ENCODE measurements at regions not wholly inside any gene's neighbourhood (a gene's known extent, or its start where the extent isn't known, plus 50 kb on each side); places are given as distances from the start of the nearest gene placed in this dataset.

DNA sequence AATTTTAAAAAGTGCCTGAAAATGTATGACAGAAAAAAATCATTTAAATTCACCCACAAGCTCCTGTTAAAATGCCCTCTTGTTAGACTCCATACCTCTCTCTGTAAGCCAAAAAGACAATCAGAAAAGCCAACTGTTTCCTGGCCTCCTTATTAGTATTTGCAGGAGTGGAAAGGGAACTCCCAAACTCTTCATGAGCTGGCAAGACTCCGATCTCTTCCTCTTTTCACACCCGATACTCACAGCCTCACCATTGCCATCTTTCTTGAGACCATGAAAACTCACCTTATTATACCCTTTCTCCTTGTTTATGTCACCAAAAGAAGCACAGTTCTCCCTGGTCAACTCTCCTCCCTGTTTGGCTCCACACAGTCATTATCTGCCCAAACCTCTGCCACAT lies 197.8 kb downstream of the DMAC1 start:
- no peak overlapping the region for H3K27ac ChIP-seq
- H3K4me3 ChIP-seq, result no peak overlapping the region
- H3K9me3 ChIP-seq, result peaks cover 0 to 5% (median 0%) of the 10 kb centered on the region in 12 donors
- TF ChIP-seq, protein P1, sequence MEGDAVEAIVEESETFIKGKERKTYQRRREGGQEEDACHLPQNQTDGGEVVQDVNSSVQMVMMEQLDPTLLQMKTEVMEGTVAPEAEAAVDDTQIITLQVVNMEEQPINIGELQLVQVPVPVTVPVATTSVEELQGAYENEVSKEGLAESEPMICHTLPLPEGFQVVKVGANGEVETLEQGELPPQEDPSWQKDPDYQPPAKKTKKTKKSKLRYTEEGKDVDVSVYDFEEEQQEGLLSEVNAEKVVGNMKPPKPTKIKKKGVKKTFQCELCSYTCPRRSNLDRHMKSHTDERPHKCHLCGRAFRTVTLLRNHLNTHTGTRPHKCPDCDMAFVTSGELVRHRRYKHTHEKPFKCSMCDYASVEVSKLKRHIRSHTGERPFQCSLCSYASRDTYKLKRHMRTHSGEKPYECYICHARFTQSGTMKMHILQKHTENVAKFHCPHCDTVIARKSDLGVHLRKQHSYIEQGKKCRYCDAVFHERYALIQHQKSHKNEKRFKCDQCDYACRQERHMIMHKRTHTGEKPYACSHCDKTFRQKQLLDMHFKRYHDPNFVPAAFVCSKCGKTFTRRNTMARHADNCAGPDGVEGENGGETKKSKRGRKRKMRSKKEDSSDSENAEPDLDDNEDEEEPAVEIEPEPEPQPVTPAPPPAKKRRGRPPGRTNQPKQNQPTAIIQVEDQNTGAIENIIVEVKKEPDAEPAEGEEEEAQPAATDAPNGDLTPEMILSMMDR (IDR thresholded peaks at IDR 0.05), result no peak
- WGBS, 4 donors, result 71 to 87% (median 80%) methylated on average over 2 of the region's 2 CpGs
- H3K36me3 ChIP-seq, result no peaks in the 10 kb centered on the region
- H3K4me1 ChIP-seq, result no peaks in the 10 kb centered on the region
- DNase-seq, result no peak
- intact Hi-C loops (cut with DNase I), result loop anchor here in 1 of 10 donors (10.0 kb wide), 1 partner anchor 57 kb away; no protein-coding TSS in a partner anchor
- no peaks in the 10 kb centered on the region for H3K27me3 ChIP-seq
- no peak for ATAC-seq

GRCh38 chr9:7597716-7598115 lies 201.9 kb downstream of the DMAC1 start:
- no peak for TF ChIP-seq POLR2A (IDR thresholded peaks at IDR 0.05)
- TF ChIP-seq, protein P1 (IDR thresholded peaks at IDR 0.05), result no peak
- no peak overlapping the region for H3K27ac ChIP-seq
- ATAC-seq (no peak), DNase-seq (no peak)
- H3K4me1 ChIP-seq, result no peaks in the 10 kb centered on the region
- H3K9me3 ChIP-seq, result peaks cover 0 to 32% (median 3%) of the 10 kb centered on the region in 12 donors
- H3K4me3 ChIP-seq, result no peak overlapping the region
- intact Hi-C loops (cut with DNase I), result no loop called here
- H3K27me3 ChIP-seq, result no peaks in the 10 kb centered on the region
- H3K36me3 ChIP-seq, result no peaks in the 10 kb centered on the region
- 95 to 98% (median 97%) methylated on average over 11 of the region's 11 CpGs for WGBS, 4 donors

DNA sequence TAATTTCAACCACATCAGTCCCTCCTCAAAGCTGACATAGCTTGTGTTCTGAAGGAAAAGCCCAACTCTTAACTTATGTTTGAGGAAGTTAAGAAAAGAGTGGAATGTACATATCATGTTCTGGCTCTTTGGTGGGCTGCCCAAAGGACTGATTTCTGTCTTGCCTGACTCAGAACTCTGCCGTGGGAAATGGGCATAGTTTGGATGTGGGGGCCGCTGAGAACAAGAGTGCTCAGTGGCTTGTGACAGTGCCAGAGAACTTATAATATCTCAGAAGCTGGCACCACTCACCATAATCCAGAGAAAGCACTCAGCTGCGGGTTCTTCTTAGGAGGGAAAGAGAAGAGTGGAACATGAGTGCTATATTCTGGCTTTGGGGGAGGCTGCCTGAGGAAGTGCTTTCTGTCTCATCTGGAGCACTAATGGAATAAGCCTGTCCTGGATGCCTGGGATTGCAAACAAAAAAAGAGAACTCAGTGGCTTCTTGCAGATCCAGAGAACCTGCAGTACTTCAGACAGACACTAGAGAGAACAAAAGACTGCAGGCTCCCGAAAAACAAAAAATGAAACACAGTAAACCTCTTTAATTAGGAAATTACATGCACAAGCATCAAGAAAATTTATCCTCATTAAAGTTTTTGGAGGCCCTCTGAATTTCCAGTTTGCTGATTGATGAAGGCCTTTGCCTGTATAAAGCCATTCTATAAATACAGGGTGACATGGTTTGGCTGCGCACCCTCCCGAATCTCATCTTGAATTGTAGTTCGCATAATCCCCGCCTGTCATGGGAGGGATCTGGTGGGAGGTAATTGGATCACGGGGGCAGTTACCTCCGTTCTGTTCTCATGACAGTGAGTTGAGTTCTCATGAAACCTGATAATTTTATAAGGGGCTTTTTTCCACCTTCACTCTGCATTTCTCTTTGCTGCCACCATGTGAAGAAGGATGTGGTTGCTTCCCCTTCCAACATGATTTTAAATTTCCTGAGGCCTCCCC lies 207.0 kb downstream of the DMAC1 start:
- TF ChIP-seq, protein P1 (IDR thresholded peaks at IDR 0.05), result no peak
- TF ChIP-seq POLR2A (IDR thresholded peaks at IDR 0.05), result no peak
- H3K4me1 ChIP-seq, result no peaks in the 10 kb centered on the region

DNA sequence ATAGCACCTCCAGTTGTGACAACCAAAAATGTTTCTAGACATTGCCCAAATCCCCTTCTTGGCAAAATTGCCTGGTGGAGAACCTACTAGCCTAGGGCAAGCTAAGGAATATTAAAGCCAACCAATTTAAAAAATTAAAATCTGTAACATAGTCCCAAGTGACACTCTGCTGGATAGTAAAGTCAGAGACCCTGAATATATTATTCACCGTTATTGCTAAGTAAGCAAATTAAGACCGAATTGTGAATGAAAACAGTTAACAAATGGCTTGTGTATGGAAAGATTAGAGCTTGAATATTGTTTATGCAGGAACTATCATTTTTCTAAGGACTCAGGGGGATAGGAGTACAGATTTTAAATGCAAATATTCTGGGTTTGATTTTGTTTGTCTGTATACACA lies 208.1 kb downstream of the DMAC1 start:
- peaks cover 0 to 33% (median 3%) of the 10 kb centered on the region in 12 donors for H3K9me3 ChIP-seq
- TF ChIP-seq, protein P1 (IDR thresholded peaks at IDR 0.05), result no peak
- TF ChIP-seq POLR2A (IDR thresholded peaks at IDR 0.05), result no peak
- no peaks in the 10 kb centered on the region for H3K36me3 ChIP-seq
- ATAC-seq (no peak), DNase-seq (no peak)
- H3K27ac ChIP-seq, result no peak overlapping the region
- intact Hi-C loops (cut with DNase I), result no loop called here
- H3K27me3 ChIP-seq, result no peaks in the 10 kb centered on the region
- no peak overlapping the region for H3K4me3 ChIP-seq
- H3K4me1 ChIP-seq, result no peaks in the 10 kb centered on the region
- WGBS, 4 donors, result 87 to 93% (median 90%) methylated on average over 2 of the region's 2 CpGs

More for the DNA sequence above, 207.0 kb downstream of the DMAC1 start:
- Histone ChIP-seq H3K4me3 (no peak overlapping the region), H3K27ac (no peak overlapping the region), H3K27me3 (no peaks in the 10 kb centered on the region), H3K9me3 (peaks cover 0 to 33% (median 3%) of the 10 kb centered on the region in 12 donors), H3K36me3 (no peaks in the 10 kb centered on the region)
- WGBS, 4 donors, result 65 to 69% (median 66%) methylated on average over 10 of the region's 10 CpGs
- intact Hi-C loops (cut with DNase I), result no loop called here
- no peak for DNase-seq
- ATAC-seq, result no peak

Measured in heart left ventricle (tissue), 16 donors.